Neural progenitor cell (in vitro differentiated cells): ENCODE measurements at regions not wholly inside any gene's neighbourhood (a gene's known extent, or its start where the extent isn't known, plus 50 kb on each side); places are given as distances from the start of the nearest gene placed in this dataset.
"Not testable (repeated sequence)": the region's sequence is repeated elsewhere in the genome, so short reads cannot be mapped to it uniquely, and the experiment has no call there.

ENCODE experiments used
- EZH2 ChIP-seq: fragments of 200-600 bp; sonication (generic); IDR thresholded peaks from 2 replicates; pipeline ENCODE4 v1.6.1; 2017; ENCODE audit warnings: antibody characterized with exemption, mild to moderate bottlenecking, moderate library complexity
- EZH2phosphoT487 ChIP-seq: fragments of 200-600 bp; sonication (generic); IDR thresholded peaks from 2 replicates; pipeline ENCODE4 v1.6.1; 2017; ENCODE audit warnings: antibody characterized with exemption
- TF ChIP-seq, protein P1 (sequence below): fragments of 200-600 bp; sonication (generic); IDR thresholded peaks from 2 replicates; pipeline ENCODE4 v1.5.1; 2017; ENCODE audit warnings: antibody characterized with exemption, mild to moderate bottlenecking

DNA sequence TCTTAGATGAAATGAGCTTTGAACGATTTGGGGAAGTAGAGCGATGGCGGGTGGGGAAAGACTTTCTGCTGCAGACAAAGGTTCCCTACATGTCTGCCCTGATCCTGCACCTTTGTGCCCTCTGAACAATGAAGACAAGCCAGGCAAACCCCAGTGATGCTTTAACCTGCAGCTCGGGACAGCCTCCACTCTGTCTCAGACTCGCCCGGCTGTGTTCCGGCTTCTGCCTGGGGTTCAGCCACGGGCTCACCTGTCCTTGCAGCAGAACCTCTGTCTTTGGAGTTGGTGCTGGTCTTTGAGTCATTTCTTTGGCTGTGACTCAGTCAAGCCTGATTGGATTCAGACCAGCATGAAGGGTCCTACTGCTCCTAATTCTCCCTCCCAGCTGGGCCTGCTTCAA lies 823.6 kb upstream of the TPTE start:
- TF ChIP-seq, protein P1, sequence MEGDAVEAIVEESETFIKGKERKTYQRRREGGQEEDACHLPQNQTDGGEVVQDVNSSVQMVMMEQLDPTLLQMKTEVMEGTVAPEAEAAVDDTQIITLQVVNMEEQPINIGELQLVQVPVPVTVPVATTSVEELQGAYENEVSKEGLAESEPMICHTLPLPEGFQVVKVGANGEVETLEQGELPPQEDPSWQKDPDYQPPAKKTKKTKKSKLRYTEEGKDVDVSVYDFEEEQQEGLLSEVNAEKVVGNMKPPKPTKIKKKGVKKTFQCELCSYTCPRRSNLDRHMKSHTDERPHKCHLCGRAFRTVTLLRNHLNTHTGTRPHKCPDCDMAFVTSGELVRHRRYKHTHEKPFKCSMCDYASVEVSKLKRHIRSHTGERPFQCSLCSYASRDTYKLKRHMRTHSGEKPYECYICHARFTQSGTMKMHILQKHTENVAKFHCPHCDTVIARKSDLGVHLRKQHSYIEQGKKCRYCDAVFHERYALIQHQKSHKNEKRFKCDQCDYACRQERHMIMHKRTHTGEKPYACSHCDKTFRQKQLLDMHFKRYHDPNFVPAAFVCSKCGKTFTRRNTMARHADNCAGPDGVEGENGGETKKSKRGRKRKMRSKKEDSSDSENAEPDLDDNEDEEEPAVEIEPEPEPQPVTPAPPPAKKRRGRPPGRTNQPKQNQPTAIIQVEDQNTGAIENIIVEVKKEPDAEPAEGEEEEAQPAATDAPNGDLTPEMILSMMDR: not testable (repeated sequence)
- not testable (repeated sequence) for TF ChIP-seq EZH2, EZH2phosphoT487
